ENCODE measurements at regions not wholly inside any gene's neighbourhood (a gene's known extent, or its start where the extent isn't known, plus 50 kb on each side); places are given as distances from the start of the nearest gene placed in this dataset.
A peak's percentile ranks its signal among the peaks of the same experiment; 100 is the strongest.

DNA sequence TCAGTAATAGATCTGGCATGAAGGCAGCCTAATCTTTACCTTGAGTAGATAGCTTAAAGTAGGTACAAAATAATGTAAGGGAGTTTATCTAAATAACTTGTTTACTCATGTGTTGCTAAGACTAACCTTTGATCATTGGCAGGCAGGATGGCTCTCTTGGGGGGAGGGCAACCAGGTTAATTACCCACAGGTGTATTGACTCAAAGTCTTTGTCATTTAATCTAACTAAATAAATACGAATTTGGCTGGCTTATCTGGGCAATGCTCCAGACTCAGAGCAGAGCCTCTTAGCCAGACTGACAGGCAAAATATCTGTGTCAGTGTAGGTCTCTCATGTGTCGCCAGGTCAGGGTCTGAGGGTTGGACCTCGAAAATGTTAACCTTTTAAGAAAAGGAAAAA is 283.4 kb upstream of the KLHL1 start:
- DNase-seq (ENCODE audit: low read depth, low spot score): no peak

DNA sequence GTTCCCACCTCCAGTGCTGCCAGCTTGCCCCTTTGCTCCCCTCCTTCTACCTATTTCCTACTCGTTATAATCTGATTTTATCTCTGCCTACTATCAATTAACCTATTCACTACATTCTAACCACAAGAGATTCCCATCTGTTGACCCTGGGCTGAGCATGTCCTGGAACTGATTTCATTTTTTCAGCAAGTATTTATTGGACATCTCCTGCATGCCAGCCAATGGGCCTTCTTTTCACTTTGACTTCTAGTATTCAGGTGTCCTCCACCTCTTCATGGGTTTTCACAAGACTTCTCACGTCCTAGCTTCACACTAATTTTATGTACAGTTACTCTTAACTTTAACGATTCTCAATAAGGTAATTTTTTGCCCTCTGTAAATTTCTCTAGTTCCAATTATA is 282.7 kb upstream of the KLHL1 start:
- no peak for DNase-seq (ENCODE audit: low read depth, low spot score)

DNA sequence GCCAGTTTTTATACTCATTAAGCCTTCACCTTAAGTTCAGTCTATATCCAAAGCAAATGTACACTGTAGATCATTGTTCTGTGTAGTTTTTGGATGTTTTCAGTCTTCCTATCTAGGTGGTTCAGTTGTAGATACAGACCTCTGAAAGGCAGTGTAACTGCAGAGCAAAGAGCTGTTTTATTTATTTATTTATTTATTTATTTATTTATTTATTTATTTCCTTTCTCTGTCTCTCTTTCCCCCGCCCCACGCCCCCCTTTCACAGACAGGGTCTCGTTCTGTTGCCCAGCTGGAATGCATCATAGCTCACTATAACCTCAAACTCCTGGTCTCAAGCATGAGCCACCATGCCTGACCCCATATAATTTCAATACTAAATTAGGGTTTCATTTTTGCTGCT is 281.8 kb upstream of the KLHL1 start:
- no peak for DNase-seq (ENCODE audit: low read depth, low spot score)

GRCh38 chr13:70388935-70389334 is 280.7 kb upstream of the KLHL1 start:
- DNase-seq (ENCODE audit: low read depth, low spot score): no peak

DNA sequence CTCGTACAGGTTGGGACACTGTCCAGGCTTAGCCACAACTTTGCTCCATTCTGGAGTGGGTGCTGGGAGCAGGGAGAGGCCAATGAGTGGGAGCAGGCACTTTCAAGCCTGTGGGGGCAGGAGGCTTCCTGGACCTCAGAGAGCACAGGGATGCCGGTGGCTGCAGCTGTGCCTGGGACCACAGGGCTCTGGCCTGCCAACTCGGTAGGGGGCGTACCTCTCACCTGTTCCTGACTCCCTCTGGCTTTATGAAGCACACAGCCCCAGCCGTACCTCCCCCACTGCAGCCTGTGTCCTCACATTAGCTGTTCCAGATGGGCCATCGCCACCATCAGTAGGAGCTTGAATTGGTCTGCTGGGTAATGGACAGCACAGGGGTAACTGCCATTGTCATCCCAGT is 278.7 kb upstream of the KLHL1 start:
- no peak for DNase-seq (ENCODE audit: low read depth, low spot score)

- DNase-seq (ENCODE audit: low read depth, low spot score): no peak
Measured at GRCh38 chr13:70385852-70386251, 277.6 kb upstream of the KLHL1 start.

DNA sequence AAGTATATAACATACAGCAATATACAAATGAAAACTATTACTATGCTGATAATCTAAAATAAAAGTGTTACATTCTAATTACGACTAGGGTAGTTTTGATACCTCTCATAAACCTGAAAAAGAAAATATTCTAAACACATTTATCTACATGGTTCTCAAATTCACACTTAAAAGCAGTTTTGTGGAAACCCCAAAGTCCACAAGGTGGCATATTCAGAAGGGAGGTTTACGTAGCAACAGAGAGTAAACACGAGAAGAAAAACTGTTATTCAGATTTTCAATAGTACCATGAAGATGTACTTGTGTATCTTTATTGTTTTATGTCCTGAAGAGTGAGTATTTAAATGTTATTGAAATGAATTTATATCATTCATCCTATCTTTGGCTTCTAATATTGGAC is 275.9 kb upstream of the KLHL1 start:
- no peak for DNase-seq (ENCODE audit: low read depth, low spot score)

DNA sequence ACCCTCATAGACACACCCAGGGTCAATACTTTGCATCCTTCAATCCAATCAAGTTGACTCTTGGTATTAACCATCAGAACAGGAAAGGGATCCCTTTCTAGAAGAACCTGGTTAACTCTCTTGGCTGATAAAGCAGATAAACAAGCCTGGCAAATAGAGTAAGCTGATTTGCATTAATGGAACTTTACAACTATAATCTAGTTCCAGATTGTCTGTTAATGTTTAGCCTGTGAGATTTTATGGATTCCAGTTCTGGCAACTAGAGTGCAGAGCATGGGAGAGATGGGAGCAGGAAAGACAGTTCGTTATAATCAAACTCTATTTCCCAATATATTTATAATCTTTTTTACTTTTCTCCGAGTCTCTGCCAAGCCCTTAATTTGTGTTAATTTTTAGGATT is 272.6 kb upstream of the KLHL1 start:
- DNase-seq (ENCODE audit: low read depth, low spot score): no peak

- DNase-seq (ENCODE audit: low read depth, low spot score): no peak
Measured at GRCh38 chr13:70375718-70376117, 267.5 kb upstream of the KLHL1 start.

GRCh38 chr13:70370924-70371323 is 262.7 kb upstream of the KLHL1 start:
- no peak for DNase-seq (ENCODE audit: low read depth, low spot score)

- no peak for DNase-seq (ENCODE audit: low read depth, low spot score)
Measured at GRCh38 chr13:70366720-70367119, 258.5 kb upstream of the KLHL1 start.

DNA sequence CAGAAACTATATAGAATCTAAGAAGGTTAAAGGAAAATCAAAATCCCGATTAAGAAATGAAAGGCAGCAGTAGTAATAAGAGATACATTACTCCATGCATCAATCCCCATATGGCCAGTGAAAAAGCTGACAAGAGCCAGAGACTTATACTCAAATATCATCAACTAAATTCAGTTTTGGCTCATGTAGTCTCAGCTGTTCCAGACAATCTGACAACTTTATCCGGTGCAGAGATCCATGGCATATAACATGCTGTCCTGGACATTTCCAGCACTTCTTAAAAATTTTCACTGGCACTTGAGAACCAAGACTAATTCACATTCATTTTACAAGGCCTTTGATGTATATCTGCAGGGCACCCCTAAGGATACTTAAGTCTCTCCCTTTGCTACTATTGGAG is 255.7 kb upstream of the KLHL1 start:
- no peak for DNase-seq (ENCODE audit: low read depth, low spot score)

- DNase-seq (ENCODE audit: low read depth, low spot score): peak; percentile 19
Measured at GRCh38 chr13:70362820-70363570, 254.7 kb upstream of the KLHL1 start.

DNA sequence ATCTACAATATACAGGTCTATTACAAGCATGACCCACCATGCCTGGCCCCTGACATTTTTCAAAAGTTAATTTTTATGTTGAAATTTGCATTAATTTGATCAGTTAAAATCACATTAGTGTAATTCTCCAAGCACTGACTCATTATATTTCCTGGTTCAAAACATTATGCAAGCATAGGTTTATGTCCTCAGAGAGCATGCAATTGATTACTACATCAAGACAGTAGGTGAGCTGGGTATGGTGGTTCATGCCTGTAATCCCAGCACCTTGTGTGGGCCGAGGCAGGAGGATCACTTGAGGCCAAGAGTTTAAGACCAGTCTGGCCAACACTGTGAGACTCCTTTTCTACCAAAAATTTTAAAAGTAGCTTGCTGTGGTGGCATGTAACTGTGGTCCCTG is 248.8 kb upstream of the KLHL1 start:
- DNase-seq (ENCODE audit: low read depth, low spot score): no peak

GRCh38 chr13:70353096-70353495 is 244.8 kb upstream of the KLHL1 start:
- no peak for DNase-seq (ENCODE audit: low read depth, low spot score)

- no peak for DNase-seq (ENCODE audit: low read depth, low spot score)
Measured at GRCh38 chr13:70347947-70348620, 239.8 kb upstream of the KLHL1 start.

- DNase-seq (ENCODE audit: low read depth, low spot score): peak; percentile 56
Measured at GRCh38 chr13:70339738-70340137, 231.5 kb upstream of the KLHL1 start.

GRCh38 chr13:70338609-70339008 is 230.4 kb upstream of the KLHL1 start:
- no peak for DNase-seq (ENCODE audit: low read depth, low spot score)

GRCh38 chr13:70336866-70337265 is 228.6 kb upstream of the KLHL1 start:
- DNase-seq (ENCODE audit: low read depth, low spot score): no peak

GRCh38 chr13:70333752-70334151 is 225.5 kb upstream of the KLHL1 start:
- no peak for DNase-seq (ENCODE audit: low read depth, low spot score)

DNA sequence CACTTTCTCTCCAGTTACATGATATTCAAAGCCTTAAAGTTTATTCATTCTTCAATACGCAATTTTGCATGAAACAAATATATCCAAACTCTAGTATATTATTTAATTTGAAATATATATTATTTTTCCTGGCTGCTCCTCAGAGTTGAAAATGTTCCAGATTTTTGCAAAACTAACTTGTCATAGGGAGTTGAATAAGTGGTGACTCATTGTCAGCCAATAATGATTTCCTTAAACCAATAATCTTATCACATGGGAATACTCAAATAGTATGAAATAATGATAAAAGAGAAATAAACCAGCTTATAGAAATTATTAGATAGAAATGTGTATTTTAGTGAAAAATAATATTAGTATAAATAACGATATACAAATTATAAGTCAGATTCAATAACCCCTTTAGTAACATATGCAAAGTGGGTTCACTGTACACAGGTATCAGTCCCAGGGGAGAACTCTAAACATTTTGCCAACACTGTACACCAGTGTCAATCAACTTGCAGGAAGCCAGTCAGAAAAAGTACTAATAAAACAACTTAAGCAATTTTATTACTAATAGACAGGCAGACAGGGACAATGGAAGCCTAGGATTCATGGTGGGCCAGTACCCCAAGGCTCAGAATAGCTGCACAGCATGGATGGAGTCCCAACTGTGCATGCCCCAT is 222.6 kb upstream of the KLHL1 start:
- DNase-seq (ENCODE audit: low read depth, low spot score): no peak

- DNase-seq (ENCODE audit: low read depth, low spot score): no peak
Measured at GRCh38 chr13:70324519-70324918, 216.3 kb upstream of the KLHL1 start.

DNA sequence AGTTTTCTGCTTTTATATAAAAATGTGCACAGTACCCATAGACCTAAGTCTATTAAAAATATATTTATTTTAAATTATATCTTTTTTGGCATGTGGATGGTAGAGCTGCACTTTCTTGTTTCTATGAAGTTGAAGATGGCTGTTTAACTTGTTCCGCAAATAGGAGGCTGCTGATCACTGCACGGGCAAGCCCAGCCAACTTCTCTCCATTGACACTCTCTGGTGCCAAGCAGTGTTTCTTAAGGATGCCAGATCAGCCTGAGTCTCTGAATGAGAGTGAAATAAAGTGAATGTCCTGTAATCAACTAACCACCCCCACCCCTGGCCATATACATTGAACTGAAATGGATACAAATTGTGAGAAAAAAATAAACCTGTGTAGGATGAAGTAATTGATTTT is 202.9 kb upstream of the KLHL1 start:
- DNase-seq (ENCODE audit: low read depth, low spot score): no peak
